ENCODE measurements at regions not wholly inside any gene's neighbourhood (a gene's known extent, or its start where the extent isn't known, plus 50 kb on each side); places are given as distances from the start of the nearest gene placed in this dataset.
"Not testable (repeated sequence)": the region's sequence is repeated elsewhere in the genome, so short reads cannot be mapped to it uniquely, and the experiment has no call there.

GRCh38 chr10:44567471-44567870 is 182.6 kb upstream of the CXCL12 start:
- no peak for DNase-seq (ENCODE audit: low spot score)

DNA sequence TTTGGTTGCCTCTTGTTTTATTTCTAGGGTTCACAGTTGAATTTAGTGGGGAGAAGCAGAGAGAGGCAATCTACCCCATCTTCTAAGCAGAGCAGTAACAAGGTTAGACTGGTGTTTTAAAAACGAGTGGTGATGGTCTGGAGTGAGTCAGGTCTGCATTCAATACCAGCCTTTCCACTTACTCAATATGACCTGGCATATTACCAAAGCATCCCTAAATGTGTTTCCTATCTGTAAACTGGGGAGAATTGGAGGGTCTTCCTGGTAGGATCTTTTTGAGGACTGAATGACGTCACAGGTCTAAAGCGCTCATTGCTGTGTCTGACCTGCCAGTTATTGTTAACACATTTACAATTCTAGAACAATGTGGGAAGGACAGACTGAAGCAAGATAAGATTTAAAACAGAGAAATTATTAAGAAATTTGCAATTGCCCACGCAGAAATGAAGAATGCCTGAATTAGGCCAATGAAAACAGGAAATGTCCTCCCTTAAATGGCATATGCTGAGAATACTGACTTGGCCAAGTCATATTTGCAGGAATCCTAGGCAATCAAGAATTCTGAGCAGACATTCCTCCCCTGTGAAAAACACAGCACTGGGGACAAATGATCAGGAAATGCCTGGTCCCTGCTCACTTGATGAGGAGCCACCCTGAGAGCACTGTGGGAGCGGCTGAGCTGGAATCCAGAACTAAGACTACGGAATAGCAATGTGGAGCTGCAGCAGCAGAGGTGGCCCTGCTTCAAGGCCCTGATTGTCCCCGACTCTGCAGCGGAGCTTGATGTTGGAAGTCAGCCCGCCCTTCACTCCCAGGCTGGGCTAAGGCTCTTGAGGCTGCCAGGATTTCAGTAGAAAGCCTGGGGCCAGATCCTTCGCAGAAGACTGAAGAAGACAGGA is 184.5 kb upstream of the CXCL12 start:
- DNase-seq (ENCODE audit: low spot score) = no peak

DNA sequence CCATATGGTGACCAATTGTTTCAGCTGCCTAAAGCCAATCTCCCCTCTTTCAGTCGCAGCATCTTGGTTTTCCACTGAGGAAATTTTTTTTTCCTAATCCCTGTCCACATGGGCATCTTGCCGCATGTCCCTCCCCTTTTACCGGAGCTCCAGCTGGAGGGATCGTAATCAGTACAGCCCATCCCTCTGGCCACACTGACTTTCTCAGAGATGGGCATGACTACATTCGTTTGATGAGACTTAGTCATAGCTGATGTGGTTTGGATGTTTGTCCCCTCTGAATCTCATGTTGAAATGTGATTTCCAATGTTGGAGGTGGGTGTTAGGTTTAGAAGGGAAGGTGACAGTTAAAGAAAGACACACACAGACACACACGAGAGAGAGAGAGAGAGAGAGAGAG is 186.8 kb upstream of the CXCL12 start:
- no peak for DNase-seq (ENCODE audit: low spot score)

DNA sequence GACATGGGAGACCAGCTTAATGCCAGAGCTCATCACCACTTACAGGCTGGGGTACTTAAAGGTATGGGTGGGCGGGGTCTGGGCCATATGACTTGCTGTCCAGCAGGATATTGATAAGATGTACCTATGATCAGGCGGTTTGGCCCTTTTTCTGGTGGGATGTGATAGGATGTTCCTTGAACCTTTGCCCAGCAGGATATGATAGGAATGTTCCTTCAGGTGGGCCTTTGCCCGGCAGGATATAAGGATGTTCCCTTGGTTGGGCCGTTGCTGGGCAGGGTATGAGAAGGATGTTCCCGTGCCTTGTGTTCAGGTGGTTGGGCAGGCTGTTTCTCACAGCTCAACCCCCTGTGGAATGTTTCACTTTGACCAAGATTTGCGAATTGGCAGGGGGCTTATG is 187.2 kb upstream of the CXCL12 start:
- no peak for DNase-seq (ENCODE audit: low spot score)

GRCh38 chr10:44573821-44574220 is 188.9 kb upstream of the CXCL12 start:
- no peak for DNase-seq (ENCODE audit: low spot score)

GRCh38 chr10:44574596-44575480 is 189.9 kb upstream of the CXCL12 start:
- no peak for DNase-seq (ENCODE audit: low spot score)

DNA sequence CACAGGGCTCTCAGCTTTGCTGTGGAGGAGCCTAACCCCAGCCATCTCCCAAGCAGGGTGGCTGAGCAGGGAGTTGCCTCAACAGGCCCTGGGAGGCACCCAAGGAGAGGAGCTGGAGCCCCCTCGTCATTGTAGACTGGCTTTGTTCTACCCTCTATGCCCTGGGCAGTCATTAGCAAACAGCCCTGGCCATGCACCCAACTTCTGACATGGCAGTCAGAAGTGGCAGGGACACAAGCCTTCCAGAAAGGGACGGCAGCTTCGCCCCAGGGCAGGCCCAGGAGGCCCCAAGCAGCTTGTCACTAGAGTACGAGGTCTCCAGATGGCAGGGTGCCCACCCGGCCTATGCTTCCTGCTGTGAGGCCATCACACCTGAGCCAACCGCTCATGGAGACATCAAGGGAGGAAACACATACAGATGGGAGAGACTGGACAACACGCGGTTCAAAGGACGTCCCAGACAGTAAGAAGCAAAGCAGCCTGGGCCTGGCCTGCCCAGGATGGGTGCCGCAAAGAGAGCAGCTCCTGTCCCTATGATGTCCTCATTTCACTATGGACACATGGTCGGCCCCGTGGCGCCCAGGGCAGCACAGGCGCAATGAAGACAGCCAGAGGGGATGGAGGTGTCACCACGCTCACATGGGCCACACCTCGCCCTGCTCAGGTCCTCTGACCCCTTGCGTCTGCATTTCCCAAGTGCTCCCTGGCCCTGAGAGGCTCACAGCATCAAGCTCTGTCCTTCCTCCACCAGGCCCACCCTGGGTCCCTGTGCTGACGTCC is 190.9 kb upstream of the CXCL12 start:
- no peak for DNase-seq (ENCODE audit: low spot score)

GRCh38 chr10:44576702-44577191 is 191.8 kb upstream of the CXCL12 start:
- DNase-seq (ENCODE audit: low spot score) = peak; percentile 44

- no peak for DNase-seq (ENCODE audit: low spot score)
Measured at GRCh38 chr10:44577533-44577932, 192.6 kb upstream of the CXCL12 start.

GRCh38 chr10:44578271-44578670 is 193.4 kb upstream of the CXCL12 start:
- DNase-seq (ENCODE audit: low spot score) = no peak

- not testable (repeated sequence) for DNase-seq (ENCODE audit: low spot score)
Measured at GRCh38 chr10:44578963-44579362, 194.1 kb upstream of the CXCL12 start.

DNA sequence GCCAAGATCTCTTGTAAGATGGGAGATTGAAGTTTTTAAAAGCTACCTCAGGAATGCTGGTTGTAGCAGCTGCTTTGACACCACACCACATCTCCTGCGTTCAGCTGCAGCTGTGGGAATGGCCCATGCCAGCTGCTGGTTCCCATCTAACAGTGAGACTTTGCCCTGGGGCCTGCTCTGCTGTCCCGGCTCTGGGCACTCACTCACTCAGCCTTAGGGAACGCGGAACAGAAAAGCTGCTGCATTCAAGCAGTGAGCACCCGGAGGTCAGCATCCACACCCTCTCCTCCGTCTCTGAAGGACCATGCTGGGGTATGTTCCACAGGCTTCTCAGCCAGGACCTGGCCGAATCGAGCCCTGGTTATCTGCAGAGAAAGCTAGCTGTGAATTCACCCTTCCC is 197.1 kb upstream of the CXCL12 start:
- DNase-seq (ENCODE audit: low spot score) = no peak

- no peak for DNase-seq (ENCODE audit: low spot score)
Measured at GRCh38 chr10:44587488-44588318, 202.8 kb upstream of the CXCL12 start.

DNA sequence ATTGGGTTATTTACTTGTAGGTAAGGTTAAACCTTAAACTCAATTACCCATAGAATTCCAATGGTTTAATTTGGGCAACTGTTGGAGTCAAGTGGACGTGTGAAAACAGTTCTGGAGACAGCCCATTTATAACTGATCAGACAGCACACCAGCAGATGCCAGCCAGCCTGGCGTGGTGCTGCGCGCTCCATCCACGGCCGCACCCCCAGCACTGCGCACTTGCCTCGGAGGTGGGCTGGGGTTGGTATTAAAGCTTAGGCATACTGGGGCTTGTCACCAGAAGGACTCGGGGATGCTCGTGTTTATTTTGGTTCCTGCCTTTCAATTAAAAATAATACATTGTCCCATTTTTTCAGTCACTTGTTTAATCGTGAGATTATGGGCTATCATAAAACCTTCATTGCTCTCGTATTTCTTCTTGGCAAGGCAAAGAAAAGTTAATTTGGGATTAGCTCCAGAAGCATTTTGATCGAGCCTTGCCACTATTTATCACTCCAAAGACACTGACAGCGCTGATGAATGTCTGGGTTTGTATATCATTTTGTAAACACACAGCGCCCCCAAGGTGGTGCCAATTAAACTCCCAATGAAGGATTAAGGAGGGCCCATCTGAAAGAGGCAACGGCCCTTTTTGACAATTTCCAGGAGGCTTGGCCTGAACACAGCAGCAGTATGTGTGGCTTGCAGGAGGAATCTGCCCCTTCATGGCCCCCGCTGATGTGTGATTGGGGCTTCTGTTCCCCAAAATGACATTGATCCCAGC is 204.5 kb upstream of the CXCL12 start:
- DNase-seq (ENCODE audit: low spot score) = no peak

- no peak for DNase-seq (ENCODE audit: low spot score)
Measured at GRCh38 chr10:44589944-44590449, 205.1 kb upstream of the CXCL12 start.

DNA sequence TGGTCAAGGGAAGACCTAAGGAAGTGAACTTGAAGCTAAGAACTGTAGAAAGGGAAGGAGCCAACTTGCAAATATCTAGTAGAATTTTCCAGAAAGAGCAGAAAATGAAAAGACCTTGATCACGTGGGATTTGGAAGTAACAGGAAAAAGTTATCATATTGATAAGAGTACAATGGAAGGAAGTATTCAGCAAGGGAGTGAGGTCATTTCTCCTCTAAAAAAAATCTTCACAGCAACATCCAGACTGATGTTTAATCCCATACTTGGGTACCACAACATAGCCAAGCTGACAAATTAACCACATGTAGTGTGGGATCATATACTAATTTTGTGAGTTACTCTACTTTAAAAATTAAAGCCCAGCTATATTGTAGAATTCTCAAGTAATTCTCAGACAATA is 207.0 kb upstream of the CXCL12 start:
- no peak for DNase-seq (ENCODE audit: low spot score)

DNA sequence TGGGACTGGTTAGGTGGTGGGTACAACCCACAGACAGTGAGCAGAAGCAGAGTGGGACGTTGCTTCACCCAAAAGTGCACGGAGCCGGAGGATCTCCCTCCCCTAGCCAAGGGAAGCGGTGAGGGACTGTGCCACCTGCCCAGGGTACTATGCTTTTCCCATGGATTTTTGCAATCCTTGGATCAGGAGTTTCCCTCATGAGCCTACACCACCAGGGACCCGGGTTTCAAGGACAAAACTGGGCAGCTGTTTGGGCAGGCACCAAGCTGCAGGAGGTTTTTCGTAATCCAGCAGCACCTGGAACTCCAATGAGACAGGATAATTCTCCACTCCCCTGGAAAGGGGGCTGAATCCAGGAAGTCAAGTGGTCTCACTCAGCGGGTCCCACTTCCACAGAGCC is 209.1 kb upstream of the CXCL12 start:
- no peak for DNase-seq (ENCODE audit: low spot score)

DNA sequence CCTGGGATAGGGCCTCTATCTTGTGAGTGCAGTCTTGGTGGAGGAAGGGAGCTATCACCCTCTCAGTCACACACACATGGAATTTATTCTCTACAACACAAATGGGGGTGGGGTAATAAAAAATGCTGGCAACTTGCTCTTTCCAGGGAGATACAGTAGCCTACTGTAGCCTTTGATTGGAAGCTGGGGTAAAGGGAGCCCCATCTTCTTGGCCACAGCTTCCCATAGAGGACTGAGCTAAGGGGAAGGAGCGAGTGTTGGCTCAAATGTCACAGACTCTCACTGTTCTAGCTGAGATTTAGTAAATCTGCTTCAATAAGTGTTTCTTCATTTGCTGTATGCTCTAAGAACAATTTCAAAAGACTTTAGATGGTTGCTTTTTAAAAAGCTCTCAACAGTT is 222.2 kb upstream of the CXCL12 start:
- no peak for DNase-seq (ENCODE audit: low spot score)

DNA sequence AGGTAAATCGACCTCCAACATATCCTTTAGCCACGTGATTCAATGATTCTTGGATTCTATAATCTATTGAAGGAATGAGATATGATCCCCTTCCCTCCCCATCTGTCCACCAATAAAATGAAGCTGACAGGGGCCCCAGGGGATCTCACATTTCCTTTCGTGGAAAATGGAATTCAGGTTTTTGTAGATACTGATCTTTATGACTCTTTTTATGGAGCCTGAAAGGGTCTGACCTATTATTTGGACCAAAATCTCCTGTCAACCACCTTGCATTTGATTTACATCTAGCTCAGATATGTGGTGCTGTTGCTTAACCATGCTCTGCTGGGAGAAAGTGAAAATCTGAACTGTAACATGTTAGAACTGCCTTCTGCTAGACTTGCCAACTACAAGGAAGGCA is 234.0 kb upstream of the CXCL12 start:
- no peak for DNase-seq (ENCODE audit: low spot score)

GRCh38 chr10:44619521-44619920 is 234.6 kb upstream of the CXCL12 start:
- DNase-seq (ENCODE audit: low spot score) = no peak

Data from CD4-positive, alpha-beta T cell treated with Interleukin-15 for 4 hours (primary cell).